ENCODE measurements at regions not wholly inside any gene's neighbourhood (a gene's known extent, or its start where the extent isn't known, plus 50 kb on each side); places are given as distances from the start of the nearest gene placed in this dataset.

- TF ChIP-seq POLR2A (IDR thresholded peaks at IDR 0.05) (no peak), CTCF (IDR thresholded peaks at IDR 0.05) (no peak)
Measured at GRCh38 chr1:216824511-216824910, 101.3 kb upstream of the ESRRG start.

Measured in adrenal gland (tissue), 5 donors.